ENCODE measurements at regions not wholly inside any gene's neighbourhood (a gene's known extent, or its start where the extent isn't known, plus 50 kb on each side); places are given as distances from the start of the nearest gene placed in this dataset.
"Not testable (repeated sequence)": the region's sequence is repeated elsewhere in the genome, so short reads cannot be mapped to it uniquely, and the experiment has no call there.

GRCh38 chr7:70886547-70886946 is 245.4 kb upstream of the GALNT17 start:
- H3K9ac ChIP-seq (ENCODE audit: low read length) = no peak overlapping the region
- H3K4me3 ChIP-seq (ENCODE audit: low read length) = no peak overlapping the region
- H3K36me3 ChIP-seq (ENCODE audit: control insufficient read depth, insufficient read depth, low read length) = no peaks in the 10 kb centered on the region
- H3K27me3 ChIP-seq (ENCODE audit: control insufficient read depth, insufficient read depth, low read length) = no peaks in the 10 kb centered on the region
- H3K27ac ChIP-seq (ENCODE audit: low read depth, low read length) = no peak overlapping the region
- no peaks in the 10 kb centered on the region for H3K4me1 ChIP-seq (ENCODE audit: control insufficient read depth, insufficient read depth, low read length)

- H3K4me1 ChIP-seq (ENCODE audit: control insufficient read depth, insufficient read depth, low read length) = no peaks in the 10 kb centered on the region
Observed at GRCh38 chr7:70887186-70887585, 244.8 kb upstream of the GALNT17 start.

DNA sequence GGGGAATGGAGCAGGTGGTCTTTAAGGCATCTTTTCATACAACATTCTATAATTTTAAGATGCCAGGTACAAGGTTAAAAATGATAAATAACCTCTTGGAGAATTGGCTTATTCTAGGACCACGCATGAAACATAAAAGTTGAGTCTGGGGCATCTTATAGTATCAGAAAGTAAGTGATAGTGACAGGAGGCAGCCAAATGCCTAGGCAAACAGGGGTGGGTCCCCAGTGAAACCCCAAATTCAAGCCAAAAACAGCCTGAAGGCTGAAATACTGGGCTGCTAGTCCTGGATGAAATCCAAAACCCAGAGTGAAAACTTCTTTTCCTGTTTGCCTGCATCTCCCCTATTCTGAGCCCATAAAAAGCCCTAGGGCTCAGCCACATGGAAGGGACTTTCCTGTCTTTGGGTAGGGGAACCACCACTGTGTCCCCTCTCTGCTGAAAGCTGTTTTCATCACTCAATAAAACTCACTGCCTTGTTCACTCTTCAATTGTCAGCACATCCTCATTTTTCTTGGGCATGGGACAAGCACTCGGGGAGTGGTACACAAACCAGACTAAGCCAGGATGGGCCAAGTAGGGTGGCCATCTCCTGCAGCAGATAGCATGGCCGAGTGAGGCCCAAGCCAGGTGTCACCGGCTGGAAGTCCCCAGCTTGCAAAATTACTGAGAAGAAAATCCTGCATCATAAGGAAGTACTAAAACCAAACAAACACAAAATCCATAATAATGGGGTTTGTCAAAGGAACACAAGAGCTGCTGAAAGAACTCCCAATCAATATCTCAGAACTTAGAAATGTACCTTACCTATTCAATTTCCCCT is 241.6 kb upstream of the GALNT17 start:
- no peaks in the 10 kb centered on the region for H3K4me1 ChIP-seq (ENCODE audit: control insufficient read depth, insufficient read depth, low read length)
- no peak overlapping the region for H3K9ac ChIP-seq (ENCODE audit: low read length)
- H3K36me3 ChIP-seq (ENCODE audit: control insufficient read depth, insufficient read depth, low read length) = no peaks in the 10 kb centered on the region
- H3K4me3 ChIP-seq (ENCODE audit: low read length) = no peak overlapping the region
- H3K27me3 ChIP-seq (ENCODE audit: control insufficient read depth, insufficient read depth, low read length) = no peaks in the 10 kb centered on the region
- H3K27ac ChIP-seq (ENCODE audit: low read depth, low read length) = no peak overlapping the region

More at GRCh38 chr7:70887186-70887585, 244.8 kb upstream of the GALNT17 start:
- H3K4me3 ChIP-seq (ENCODE audit: low read length) = no peak overlapping the region
- no peaks in the 10 kb centered on the region for H3K36me3 ChIP-seq (ENCODE audit: control insufficient read depth, insufficient read depth, low read length)
- no peak overlapping the region for H3K27ac ChIP-seq (ENCODE audit: low read depth, low read length)
- H3K9ac ChIP-seq (ENCODE audit: low read length) = no peak overlapping the region
- H3K27me3 ChIP-seq (ENCODE audit: control insufficient read depth, insufficient read depth, low read length) = no peaks in the 10 kb centered on the region

DNA sequence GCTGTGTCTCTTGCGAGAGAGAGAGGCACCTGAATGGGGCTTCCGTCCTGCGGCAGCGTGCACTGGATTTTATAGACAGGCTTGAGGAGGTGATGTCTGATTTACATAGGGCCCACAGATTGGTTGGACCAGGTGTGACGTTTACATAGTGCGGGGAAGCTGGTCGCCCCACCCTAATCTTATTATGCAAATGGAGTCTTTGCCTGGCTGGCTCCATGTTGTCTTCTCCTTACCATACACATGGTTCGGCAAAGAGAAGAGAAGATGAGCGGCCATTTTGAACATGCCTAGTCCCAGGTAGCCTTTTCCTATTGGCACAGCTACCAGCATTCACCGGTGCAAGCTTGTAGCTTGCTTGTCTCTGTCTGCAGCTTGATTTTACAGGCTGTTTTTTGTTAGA is 238.5 kb upstream of the GALNT17 start:
- no peaks in the 10 kb centered on the region for H3K36me3 ChIP-seq (ENCODE audit: control insufficient read depth, insufficient read depth, low read length)
- no peak overlapping the region for H3K9ac ChIP-seq (ENCODE audit: low read length)
- H3K27me3 ChIP-seq (ENCODE audit: control insufficient read depth, insufficient read depth, low read length) = no peaks in the 10 kb centered on the region
- H3K27ac ChIP-seq (ENCODE audit: low read depth, low read length) = no peak overlapping the region
- H3K4me1 ChIP-seq (ENCODE audit: control insufficient read depth, insufficient read depth, low read length) = no peaks in the 10 kb centered on the region
- H3K4me3 ChIP-seq (ENCODE audit: low read length) = no peak overlapping the region

- Histone ChIP-seq H3K4me1 (ENCODE audit: control insufficient read depth, insufficient read depth, low read length) (no peaks in the 10 kb centered on the region), H3K9ac (ENCODE audit: low read length) (no peak overlapping the region), H3K27me3 (ENCODE audit: control insufficient read depth, insufficient read depth, low read length) (no peaks in the 10 kb centered on the region), H3K36me3 (ENCODE audit: control insufficient read depth, insufficient read depth, low read length) (no peaks in the 10 kb centered on the region), H3K27ac (ENCODE audit: low read depth, low read length) (no peak overlapping the region), H3K4me3 (ENCODE audit: low read length) (no peak overlapping the region)
Observed at GRCh38 chr7:70893971-70894715, 237.8 kb upstream of the GALNT17 start.

DNA sequence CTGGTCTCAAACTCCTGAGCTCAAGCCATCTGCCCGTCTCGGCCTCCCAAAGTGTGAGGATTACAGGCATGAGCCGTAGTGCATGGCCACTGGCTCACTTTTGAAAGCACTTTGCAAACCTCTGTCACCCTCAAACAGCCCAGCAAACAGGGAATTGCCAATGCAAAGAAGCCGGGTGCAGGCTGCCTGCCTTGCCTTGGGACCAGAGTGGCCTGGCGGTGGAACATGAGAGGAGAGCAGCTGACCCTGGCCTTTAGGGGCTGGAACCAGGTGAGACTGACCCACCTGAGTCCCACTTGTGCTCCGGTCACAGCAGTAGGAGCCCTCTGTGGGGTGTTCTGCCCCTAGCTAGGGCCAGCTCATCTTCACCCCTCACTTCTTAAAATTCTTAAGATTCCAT is 237.1 kb upstream of the GALNT17 start:
- Histone ChIP-seq H3K4me1 (ENCODE audit: control insufficient read depth, insufficient read depth, low read length) (no peaks in the 10 kb centered on the region), H3K4me3 (ENCODE audit: low read length) (no peak overlapping the region), H3K27ac (ENCODE audit: low read depth, low read length) (no peak overlapping the region), H3K36me3 (ENCODE audit: control insufficient read depth, insufficient read depth, low read length) (no peaks in the 10 kb centered on the region), H3K9ac (ENCODE audit: low read length) (no peak overlapping the region), H3K27me3 (ENCODE audit: control insufficient read depth, insufficient read depth, low read length) (no peaks in the 10 kb centered on the region)

DNA sequence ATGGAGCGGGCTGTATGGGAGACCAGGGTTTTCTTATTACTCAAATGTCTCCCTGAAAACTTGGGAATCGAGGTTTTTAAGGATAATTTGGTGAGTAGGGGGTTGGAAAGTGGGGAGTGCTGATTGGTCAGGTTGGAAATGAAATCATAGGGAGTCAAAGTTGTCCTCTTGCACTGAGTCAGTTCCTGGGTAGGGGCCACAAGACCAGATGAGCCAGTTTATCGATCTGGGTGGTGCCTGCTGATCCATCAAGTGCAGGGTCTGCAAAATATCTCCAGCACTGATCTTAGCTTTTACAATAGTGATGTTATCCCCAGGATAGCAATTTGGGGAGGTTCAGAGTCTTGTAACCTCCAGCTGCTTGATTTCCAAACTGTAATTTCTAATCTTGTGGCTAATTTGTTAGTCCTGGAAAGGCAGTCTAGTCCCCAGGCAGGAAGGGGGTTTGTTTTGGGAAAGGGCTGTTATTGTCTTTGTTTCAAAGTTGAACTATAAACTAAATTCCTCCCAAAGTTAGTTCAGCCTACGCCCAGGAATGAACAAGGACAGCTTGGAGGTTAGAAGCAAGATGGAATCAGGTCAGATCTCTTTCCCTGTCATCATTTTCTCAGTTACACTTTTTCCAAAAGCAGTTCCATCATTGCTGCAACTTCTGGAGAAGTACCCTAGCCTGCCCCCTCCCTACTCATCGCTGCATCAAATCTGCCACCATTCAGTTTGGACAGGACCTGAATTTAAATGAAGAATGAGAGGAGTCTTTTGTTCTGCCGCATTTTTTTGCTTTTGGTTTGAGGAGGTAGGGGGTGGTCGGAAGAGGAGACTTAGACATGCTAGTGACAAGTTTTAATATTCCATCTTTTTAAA is 236.4 kb upstream of the GALNT17 start:
- H3K27me3 ChIP-seq (ENCODE audit: control insufficient read depth, insufficient read depth, low read length); H3K36me3 ChIP-seq (ENCODE audit: control insufficient read depth, insufficient read depth, low read length); H3K4me1 ChIP-seq (ENCODE audit: control insufficient read depth, insufficient read depth, low read length); H3K4me3 ChIP-seq (ENCODE audit: low read length); H3K27ac ChIP-seq (ENCODE audit: low read depth, low read length); H3K9ac ChIP-seq (ENCODE audit: low read length): not testable (repeated sequence)

DNA sequence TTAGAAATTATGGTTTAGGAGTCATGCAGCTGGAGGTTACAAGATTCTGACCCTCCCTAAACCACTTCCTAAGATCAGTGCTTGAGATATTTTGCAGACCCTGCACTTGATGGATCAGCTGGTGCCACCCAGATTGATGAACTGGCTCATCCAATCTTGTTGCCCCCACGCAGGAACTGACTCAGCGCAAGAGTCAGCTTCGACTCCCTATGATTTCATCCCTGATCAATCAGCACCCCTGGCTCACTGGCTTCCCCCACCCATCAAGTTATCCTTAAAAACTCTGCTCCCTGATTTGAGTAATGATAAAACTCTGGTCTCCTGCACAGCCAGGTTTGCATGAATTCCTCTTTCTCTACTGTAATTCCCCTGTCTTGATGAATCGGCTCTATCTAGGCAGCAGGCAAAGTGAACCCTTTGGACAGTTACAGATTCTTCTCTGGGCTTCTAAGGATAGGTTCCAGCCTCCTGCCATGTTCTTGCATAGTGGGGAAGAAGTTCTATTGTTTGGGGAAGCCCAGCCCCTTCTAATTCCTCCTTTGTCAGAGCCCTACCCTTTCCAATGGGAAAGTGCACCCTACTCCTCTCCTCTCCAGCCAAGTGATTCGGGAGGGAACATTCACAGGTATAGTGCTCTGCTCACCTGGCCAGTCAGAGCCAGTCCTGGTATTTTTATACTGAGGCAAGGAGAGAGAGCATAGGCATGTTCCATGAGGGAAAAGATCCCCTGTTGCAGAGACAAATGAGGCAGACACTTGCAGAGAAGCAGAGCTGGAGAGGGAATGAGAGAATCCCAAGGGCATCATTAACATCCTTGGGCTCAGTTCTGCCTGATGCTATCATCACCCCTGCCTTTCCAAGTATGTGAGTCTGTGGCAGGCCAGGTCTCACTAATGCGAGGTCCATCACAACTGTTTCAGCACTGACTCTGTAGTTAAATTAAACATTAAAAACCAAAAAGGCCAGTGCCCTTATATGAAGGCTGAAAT is 224.4 kb upstream of the GALNT17 start:
- no peaks in the 10 kb centered on the region for H3K36me3 ChIP-seq (ENCODE audit: control insufficient read depth, insufficient read depth, low read length)
- no peaks in the 10 kb centered on the region for H3K27me3 ChIP-seq (ENCODE audit: control insufficient read depth, insufficient read depth, low read length)
- H3K27ac ChIP-seq (ENCODE audit: low read depth, low read length) = no peak overlapping the region
- H3K4me3 ChIP-seq (ENCODE audit: low read length) = no peak overlapping the region
- H3K4me1 ChIP-seq (ENCODE audit: control insufficient read depth, insufficient read depth, low read length) = no peaks in the 10 kb centered on the region
- no peak overlapping the region for H3K9ac ChIP-seq (ENCODE audit: low read length)

GRCh38 chr7:70913924-70914323 is 218.0 kb upstream of the GALNT17 start:
- no peaks in the 10 kb centered on the region for H3K27me3 ChIP-seq (ENCODE audit: control insufficient read depth, insufficient read depth, low read length)
- no peak overlapping the region for H3K27ac ChIP-seq (ENCODE audit: low read depth, low read length)
- H3K4me3 ChIP-seq (ENCODE audit: low read length) = no peak overlapping the region
- H3K4me1 ChIP-seq (ENCODE audit: control insufficient read depth, insufficient read depth, low read length) = no peaks in the 10 kb centered on the region
- H3K9ac ChIP-seq (ENCODE audit: low read length) = no peak overlapping the region
- H3K36me3 ChIP-seq (ENCODE audit: control insufficient read depth, insufficient read depth, low read length) = no peaks in the 10 kb centered on the region

DNA sequence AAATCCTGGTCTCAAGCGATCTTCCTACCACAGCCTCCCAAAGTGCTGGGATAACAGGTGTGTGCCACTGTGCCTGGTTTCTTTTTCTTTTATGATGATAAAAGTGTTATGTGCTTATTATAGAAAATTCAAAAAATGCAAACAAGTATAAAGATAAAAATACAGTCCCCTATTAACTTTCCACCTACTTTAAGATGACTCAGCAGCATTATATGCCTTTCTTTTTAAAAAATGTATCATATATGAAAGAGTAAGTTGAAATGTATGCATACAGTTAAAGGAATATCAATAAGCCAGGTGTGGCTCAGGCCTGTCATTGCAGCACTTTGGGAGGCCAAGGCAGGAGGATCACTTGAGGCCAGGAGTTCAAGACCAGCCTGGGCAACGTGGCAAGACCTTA is 216.9 kb upstream of the GALNT17 start:
- H3K4me3 ChIP-seq (ENCODE audit: low read length) = no peak overlapping the region
- H3K27ac ChIP-seq (ENCODE audit: low read depth, low read length) = no peak overlapping the region
- no peaks in the 10 kb centered on the region for H3K4me1 ChIP-seq (ENCODE audit: control insufficient read depth, insufficient read depth, low read length)
- H3K27me3 ChIP-seq (ENCODE audit: control insufficient read depth, insufficient read depth, low read length) = no peaks in the 10 kb centered on the region
- H3K36me3 ChIP-seq (ENCODE audit: control insufficient read depth, insufficient read depth, low read length) = no peaks in the 10 kb centered on the region
- no peak overlapping the region for H3K9ac ChIP-seq (ENCODE audit: low read length)

GRCh38 chr7:70919481-70920073 is 212.4 kb upstream of the GALNT17 start:
- no peak overlapping the region for H3K27ac ChIP-seq (ENCODE audit: low read depth, low read length)
- no peak overlapping the region for H3K4me3 ChIP-seq (ENCODE audit: low read length)
- no peaks in the 10 kb centered on the region for H3K27me3 ChIP-seq (ENCODE audit: control insufficient read depth, insufficient read depth, low read length)
- H3K4me1 ChIP-seq (ENCODE audit: control insufficient read depth, insufficient read depth, low read length) = no peaks in the 10 kb centered on the region
- no peaks in the 10 kb centered on the region for H3K36me3 ChIP-seq (ENCODE audit: control insufficient read depth, insufficient read depth, low read length)
- no peak overlapping the region for H3K9ac ChIP-seq (ENCODE audit: low read length)
